ENCODE measurements at regions not wholly inside any gene's neighbourhood (a gene's known extent, or its start where the extent isn't known, plus 50 kb on each side); places are given as distances from the start of the nearest gene placed in this dataset.

- Histone ChIP-seq H3K9me3 (no peaks in the 10 kb centered on the region), H3K27me3 (replicated peaks; ENCODE audit: control insufficient read depth, insufficient read depth, low read length) (no peaks in the 10 kb centered on the region), H3K4me1 (peaks cover 15% of the 10 kb centered on the region), H3K4me3 (ENCODE audit: low read depth, low read length) (no peak overlapping the region), H3K36me3 (ENCODE audit: control insufficient read depth, insufficient read depth, low read length) (no peaks in the 10 kb centered on the region)
- Mint-ChIP-seq H3K27me3 (ENCODE audit: insufficient read depth, unreplicated experiment) (peaks cover 11% of the 10 kb centered on the region), H3K4me1 (ENCODE audit: low read depth, unreplicated experiment) (peaks cover 13% of the 10 kb centered on the region), H3K36me3 (ENCODE audit: insufficient read depth, unreplicated experiment) (no peaks in the 10 kb centered on the region), H3K9me3 (ENCODE audit: unreplicated experiment) (no peaks in the 10 kb centered on the region), H3K27ac (ENCODE audit: unreplicated experiment) (no peak overlapping the region), H3K4me3 (ENCODE audit: unreplicated experiment) (no peak overlapping the region)
- ChIA-PET CTCF (interaction anchor here (0.6 to 1.0 kb wide), 2 partner anchors 26 to 109 kb away, joined by 3 read pairs; no protein-coding TSS in a partner anchor), POLR2A (no interaction called here)
- no peak for DNase-seq
- intact Hi-C loops (cut with micrococcal nuclease; ENCODE audit: unreplicated experiment): no loop called here
- no TSS peak for BruUV-seq (replicated peaks)
- TF ChIP-seq CTCF (IDR thresholded peaks at IDR 0.05; ENCODE audit: insufficient read depth in 1 of 2, low read depth in 1 of 2, low read length in 1 of 2, severe bottlenecking in 1 of 2, unreplicated experiment in 1 of 2): no peak
These were observed 166.5 kb downstream of the RPIA start for GRCh38 chr2:88857951-88858411.

GRCh38 chr2:88859461-88859860 lies 168.0 kb downstream of the RPIA start:
- Mint-ChIP-seq H3K9me3 (ENCODE audit: unreplicated experiment) (no peaks in the 10 kb centered on the region), H3K27me3 (ENCODE audit: insufficient read depth, unreplicated experiment) (peaks cover 10% of the 10 kb centered on the region), H3K36me3 (ENCODE audit: insufficient read depth, unreplicated experiment) (no peaks in the 10 kb centered on the region), H3K4me3 (ENCODE audit: unreplicated experiment) (no peak overlapping the region), H3K27ac (ENCODE audit: unreplicated experiment) (no peak overlapping the region), H3K4me1 (ENCODE audit: low read depth, unreplicated experiment) (peaks cover 13% of the 10 kb centered on the region)
- TF ChIP-seq CTCF (IDR thresholded peaks at IDR 0.05; ENCODE audit: insufficient read depth in 1 of 2, low read depth in 1 of 2, low read length in 1 of 2, severe bottlenecking in 1 of 2, unreplicated experiment in 1 of 2): no peak
- intact Hi-C loops (cut with micrococcal nuclease; ENCODE audit: unreplicated experiment): no loop called here
- no peak overlapping the region for H3K4me3 ChIP-seq (ENCODE audit: low read depth, low read length)
- H3K36me3 ChIP-seq (ENCODE audit: control insufficient read depth, insufficient read depth, low read length): no peaks in the 10 kb centered on the region
- H3K4me1 ChIP-seq: peaks cover 15% of the 10 kb centered on the region
- CTCF ChIA-PET: interaction anchor here (2.1 kb wide), 1 partner anchor 21 kb away, joined by 6 read pairs; no protein-coding TSS in a partner anchor
- DNase-seq: no peak
- no peaks in the 10 kb centered on the region for H3K9me3 ChIP-seq
- POLR2A ChIA-PET: no interaction called here
- no peaks in the 10 kb centered on the region for H3K27me3 ChIP-seq (replicated peaks; ENCODE audit: control insufficient read depth, insufficient read depth, low read length)
- BruUV-seq (replicated peaks): no TSS peak

GRCh38 chr2:88860421-88861075 lies 169.1 kb downstream of the RPIA start:
- Mint-ChIP-seq H3K9me3 (ENCODE audit: unreplicated experiment) (no peaks in the 10 kb centered on the region), H3K4me3 (ENCODE audit: unreplicated experiment) (no peak overlapping the region), H3K27ac (ENCODE audit: unreplicated experiment) (no peak overlapping the region), H3K27me3 (ENCODE audit: insufficient read depth, unreplicated experiment) (peaks cover 17% of the 10 kb centered on the region), H3K4me1 (ENCODE audit: low read depth, unreplicated experiment) (peaks cover 13% of the 10 kb centered on the region), H3K36me3 (ENCODE audit: insufficient read depth, unreplicated experiment) (no peaks in the 10 kb centered on the region)
- no peaks in the 10 kb centered on the region for H3K9me3 ChIP-seq
- BruUV-seq (replicated peaks): no TSS peak
- no peak overlapping the region for H3K4me3 ChIP-seq (ENCODE audit: low read depth, low read length)
- CTCF ChIA-PET: interaction anchor here (2.1 kb wide), 1 partner anchor 20 kb away, joined by 6 read pairs; no protein-coding TSS in a partner anchor
- no peak for DNase-seq
- H3K4me1 ChIP-seq: peaks cover 15% of the 10 kb centered on the region
- intact Hi-C loops (cut with micrococcal nuclease; ENCODE audit: unreplicated experiment): no loop called here
- no peaks in the 10 kb centered on the region for H3K36me3 ChIP-seq (ENCODE audit: control insufficient read depth, insufficient read depth, low read length)
- no peak for TF ChIP-seq CTCF (IDR thresholded peaks at IDR 0.05; ENCODE audit: insufficient read depth in 1 of 2, low read depth in 1 of 2, low read length in 1 of 2, severe bottlenecking in 1 of 2, unreplicated experiment in 1 of 2)
- H3K27me3 ChIP-seq (replicated peaks; ENCODE audit: control insufficient read depth, insufficient read depth, low read length): no peaks in the 10 kb centered on the region; the same call in 1 of the 2 replicates
- POLR2A ChIA-PET: no interaction called here
